Lower leg skin (tissue), 4 donors: ENCODE measurements at regions not wholly inside any gene's neighbourhood (a gene's known extent, or its start where the extent isn't known, plus 50 kb on each side); places are given as distances from the start of the nearest gene placed in this dataset.
"Not testable (repeated sequence)": the region's sequence is repeated elsewhere in the genome, so short reads cannot be mapped to it uniquely, and the experiment has no call there.

Source experiments
- DNase-seq, 2 donors: peaks; one replicate each; pipeline ENCODE4 v3.0.0-alpha.2; 2019; ENCODE audit warnings: low spot score in 2 of 2
- H3K4me3 ChIP-seq: fragments of 200-600 bp; sonication (generic); 2 replicates; pipeline ENCODE4 v1.5.1; 2017; ENCODE audit warnings: mild to moderate bottlenecking, low read depth; ENCODE audit not compliant: poor library complexity, severe bottlenecking
- POLR2A ChIP-seq, 2 donors: fragments of 450-650 bp; IDR thresholded peaks; one replicate each; pipeline ENCODE4 v1.6.1; 2016 to 2017; ENCODE audit warnings: antibody characterized with exemption in 2 of 2, mild to moderate bottlenecking in 1 of 2, moderate library complexity in 1 of 2
- WGBS, 2 donors: methylation state at CpG; one replicate each; pipeline ENCODE4 v1.1.5; 2018; 5-methylcytosine and 5-hydroxymethylcytosine counted together
- intact Hi-C: fragments of 100-400 bp; cut with DNase I; formaldehyde crosslinking; loops from one replicate; pipeline ENCODE4 v1.15.0; 2023; ENCODE audit warnings: low total_unique reads
- TF ChIP-seq, protein P1 (sequence below), 3 donors: fragments of 450-650 bp; IDR thresholded peaks; one replicate each; pipeline ENCODE4 v1.5.1; 2016; ENCODE audit warnings: antibody characterized with exemption in 3 of 3, mild to moderate bottlenecking in 3 of 3, moderate library complexity in 2 of 3

DNA sequence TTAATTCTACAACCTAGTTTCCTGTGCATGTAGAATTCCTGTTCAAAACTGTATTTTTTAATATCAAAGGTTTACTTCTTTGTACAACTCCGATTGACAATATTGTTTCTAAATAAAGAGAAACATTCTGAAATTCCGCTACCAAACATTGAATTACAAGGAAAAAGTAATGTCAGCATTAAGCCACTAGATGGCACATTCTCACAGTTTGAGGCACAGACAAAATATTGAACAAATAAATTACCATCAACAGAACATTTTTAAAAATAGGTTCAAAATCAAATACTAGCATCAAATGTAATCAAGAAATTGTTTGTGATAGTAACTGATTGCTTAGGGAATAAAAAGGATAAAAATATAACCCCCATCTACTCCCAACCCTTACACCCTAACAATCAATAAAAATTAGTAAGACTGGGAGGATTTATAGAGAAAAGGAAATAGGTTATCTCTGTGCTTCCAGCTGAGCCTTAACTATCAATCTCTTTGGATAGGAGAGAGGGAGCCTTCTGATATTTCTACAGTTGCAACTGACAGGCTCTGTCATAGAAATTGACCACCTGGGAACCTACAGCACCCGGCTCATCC lies 86.6 kb upstream of the C7orf33 start:
- WGBS, 2 donors = 26 to 34% methylated on average over 3 of the region's 3 CpGs
- H3K4me3 ChIP-seq = no peak overlapping the region
- intact Hi-C loops = loop anchor here (5.0 kb wide), 1 partner anchor 463 kb away; no protein-coding TSS in a partner anchor
- no peak for DNase-seq
- TF ChIP-seq, protein P1, sequence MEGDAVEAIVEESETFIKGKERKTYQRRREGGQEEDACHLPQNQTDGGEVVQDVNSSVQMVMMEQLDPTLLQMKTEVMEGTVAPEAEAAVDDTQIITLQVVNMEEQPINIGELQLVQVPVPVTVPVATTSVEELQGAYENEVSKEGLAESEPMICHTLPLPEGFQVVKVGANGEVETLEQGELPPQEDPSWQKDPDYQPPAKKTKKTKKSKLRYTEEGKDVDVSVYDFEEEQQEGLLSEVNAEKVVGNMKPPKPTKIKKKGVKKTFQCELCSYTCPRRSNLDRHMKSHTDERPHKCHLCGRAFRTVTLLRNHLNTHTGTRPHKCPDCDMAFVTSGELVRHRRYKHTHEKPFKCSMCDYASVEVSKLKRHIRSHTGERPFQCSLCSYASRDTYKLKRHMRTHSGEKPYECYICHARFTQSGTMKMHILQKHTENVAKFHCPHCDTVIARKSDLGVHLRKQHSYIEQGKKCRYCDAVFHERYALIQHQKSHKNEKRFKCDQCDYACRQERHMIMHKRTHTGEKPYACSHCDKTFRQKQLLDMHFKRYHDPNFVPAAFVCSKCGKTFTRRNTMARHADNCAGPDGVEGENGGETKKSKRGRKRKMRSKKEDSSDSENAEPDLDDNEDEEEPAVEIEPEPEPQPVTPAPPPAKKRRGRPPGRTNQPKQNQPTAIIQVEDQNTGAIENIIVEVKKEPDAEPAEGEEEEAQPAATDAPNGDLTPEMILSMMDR (IDR thresholded peaks at IDR 0.05) = no peak
- no peak for TF ChIP-seq POLR2A (IDR thresholded peaks at IDR 0.05)

DNA sequence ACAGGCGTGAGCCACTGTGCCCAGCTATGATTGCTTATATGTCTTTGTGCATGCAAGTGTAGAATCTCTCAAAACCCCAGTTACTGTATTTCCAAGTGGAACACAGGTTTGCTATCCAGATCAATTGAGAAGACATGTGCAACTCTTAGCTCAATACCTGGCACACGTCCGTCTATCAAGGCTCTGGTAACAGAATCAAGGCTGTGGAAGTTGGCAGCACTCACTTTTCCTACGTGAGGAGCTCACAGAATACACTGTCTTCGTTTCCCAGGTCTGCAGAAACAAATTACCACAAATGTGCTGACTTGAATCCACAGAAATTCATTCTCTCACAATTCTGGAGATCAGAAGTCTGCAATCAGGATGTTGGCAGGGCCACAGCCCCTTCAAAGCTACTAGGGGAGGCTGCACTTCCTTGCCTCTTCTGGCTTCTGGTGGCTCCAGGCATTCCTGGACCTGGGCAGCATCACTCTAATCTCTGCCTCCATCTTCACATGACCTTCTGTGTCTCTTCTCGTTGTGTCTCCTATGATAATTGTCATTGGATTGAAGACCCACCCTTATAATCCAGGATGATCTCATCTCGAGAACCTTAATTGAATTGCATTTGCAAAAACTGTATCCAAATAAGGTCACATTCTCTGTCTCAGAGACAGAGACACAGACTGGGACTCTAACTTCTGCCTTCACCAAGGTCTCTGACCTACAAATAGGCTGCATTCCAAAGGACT lies 84.8 kb upstream of the C7orf33 start:
- intact Hi-C loops = no loop called here
- WGBS, 2 donors = 51 to 62% methylated on average over 7 of the region's 7 CpGs
- no peak for TF ChIP-seq POLR2A (IDR thresholded peaks at IDR 0.05)
- TF ChIP-seq, protein P1 (IDR thresholded peaks at IDR 0.05) = no peak
- H3K4me3 ChIP-seq = no peak overlapping the region
- DNase-seq = no peak

DNA sequence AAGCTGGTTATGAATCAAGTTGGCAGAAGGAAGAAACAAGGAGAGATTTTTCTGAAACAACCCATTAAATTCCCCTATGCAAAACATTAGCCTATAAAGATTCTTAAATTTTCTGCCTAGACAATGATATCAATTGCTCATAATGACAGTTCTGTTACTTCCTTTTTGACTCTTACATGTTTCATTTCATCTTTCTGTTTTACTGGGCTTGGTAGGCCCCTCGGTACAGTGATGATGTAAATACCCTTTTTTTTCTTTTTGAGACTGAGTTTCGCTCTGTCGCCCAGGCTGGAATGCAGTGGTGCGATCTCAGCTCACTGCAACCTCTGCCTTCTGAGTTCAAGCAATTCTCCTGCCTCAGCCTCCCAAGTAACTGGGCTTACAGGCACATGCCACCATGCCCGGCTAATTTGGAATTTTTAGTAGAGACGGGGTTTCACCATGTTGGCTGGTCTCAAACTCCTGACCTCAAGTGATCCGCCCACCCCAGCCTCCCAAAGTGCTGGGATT lies 83.4 kb upstream of the C7orf33 start:
- H3K4me3 ChIP-seq, DNase-seq, intact Hi-C loops: not testable (repeated sequence)
- WGBS, 2 donors = 79 to 91% methylated on average over 7 of the region's 7 CpGs

DNA sequence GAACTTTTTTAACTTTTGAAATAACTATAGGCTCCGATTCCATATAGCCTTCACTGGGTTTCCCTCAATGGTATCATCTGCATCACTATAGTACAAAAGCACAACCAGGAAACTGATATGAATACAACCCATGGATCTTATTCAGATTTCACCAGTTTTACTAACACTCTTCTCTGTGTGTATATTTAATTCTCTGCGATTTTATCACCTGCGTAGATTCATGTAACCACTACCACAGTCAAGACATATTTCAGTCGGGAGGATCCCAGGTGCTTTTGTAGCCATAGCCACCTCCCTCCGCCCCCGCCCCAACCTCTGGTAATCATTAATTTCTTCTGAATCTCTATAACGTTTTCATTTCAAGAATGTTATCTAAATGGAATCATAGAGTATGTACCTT lies 82.8 kb upstream of the C7orf33 start:
- 86 to 87% methylated on average over 7 of the region's 7 CpGs for WGBS, 2 donors
- TF ChIP-seq, protein P1 (IDR thresholded peaks at IDR 0.05) = no peak
- no peak for TF ChIP-seq POLR2A (IDR thresholded peaks at IDR 0.05)
- H3K4me3 ChIP-seq = no peak overlapping the region
- intact Hi-C loops = no loop called here
- no peak for DNase-seq

DNA sequence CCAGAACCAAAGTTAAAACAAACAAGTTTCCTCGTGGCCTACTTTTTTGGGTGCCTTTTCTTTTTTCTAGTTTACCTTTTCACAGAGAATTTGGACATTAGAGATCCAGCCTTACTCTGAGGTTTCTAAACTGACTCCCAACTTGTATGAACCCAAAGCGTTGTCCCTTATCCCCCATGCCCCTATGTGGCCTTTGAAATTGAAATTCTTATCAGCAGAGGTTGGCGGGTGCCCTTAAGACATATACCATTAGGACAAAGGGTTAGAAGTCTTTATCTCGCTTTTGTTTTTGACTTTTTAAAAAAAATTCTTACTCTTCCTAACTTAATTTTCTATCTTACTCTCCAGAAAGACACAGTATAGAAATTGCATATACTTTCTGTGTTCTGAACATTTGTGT lies 76.3 kb upstream of the C7orf33 start:
- H3K4me3 ChIP-seq = no peak overlapping the region
- no peak for TF ChIP-seq POLR2A (IDR thresholded peaks at IDR 0.05)
- TF ChIP-seq, protein P1 (IDR thresholded peaks at IDR 0.05) = no peak
- WGBS, 2 donors = 80 to 82% methylated on average over 4 of the region's 4 CpGs
- intact Hi-C loops = no loop called here
- no peak for DNase-seq

DNA sequence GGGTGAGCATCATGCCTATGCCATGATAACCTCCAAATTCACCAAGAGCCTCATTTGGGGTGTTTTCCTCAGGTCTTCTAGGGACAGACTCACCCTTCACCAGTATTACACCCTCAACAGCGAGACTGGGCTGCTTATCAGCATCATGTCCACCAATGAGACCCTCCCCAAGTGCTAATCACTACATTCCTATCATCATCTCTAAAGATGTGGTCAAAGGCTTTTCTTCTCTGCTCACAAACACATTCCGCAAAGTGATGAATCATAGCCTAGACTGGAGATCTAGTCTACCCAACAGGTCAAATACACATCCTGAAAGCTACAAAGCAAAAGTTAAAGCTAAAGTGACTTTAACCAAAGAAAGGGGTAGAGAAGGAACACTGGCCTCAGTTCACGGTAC lies 75.3 kb upstream of the C7orf33 start:
- WGBS, 2 donors = 93 to 98% methylated on average over 3 of the region's 3 CpGs
- intact Hi-C loops = no loop called here
- DNase-seq = no peak
- H3K4me3 ChIP-seq = no peak overlapping the region
- no peak for TF ChIP-seq POLR2A (IDR thresholded peaks at IDR 0.05)
- TF ChIP-seq, protein P1 (IDR thresholded peaks at IDR 0.05) = no peak
